GM19395 (cell line): ENCODE measurements at regions not wholly inside any gene's neighbourhood (a gene's known extent, or its start where the extent isn't known, plus 50 kb on each side); places are given as distances from the start of the nearest gene placed in this dataset.

Experiments
- ATAC-seq: cut with Tn5 transposase; IDR thresholded peaks from one replicate; pipeline ENCODE4 v1.9.1; 2021; ENCODE audit warnings: mild to moderate bottlenecking, moderate library complexity; ENCODE audit not compliant: unreplicated experiment

GRCh38 chr4:106471151-106471550 is 102.6 kb upstream of the GIMD1 start:
- no peak for ATAC-seq

GRCh38 chr4:106463622-106464021 is 95.0 kb upstream of the GIMD1 start:
- ATAC-seq = no peak

GRCh38 chr4:106454581-106454980 is 86.0 kb upstream of the GIMD1 start:
- ATAC-seq = no peak

- ATAC-seq = no peak
Measured at GRCh38 chr4:106454021-106454420, 85.4 kb upstream of the GIMD1 start.

GRCh38 chr4:106451091-106451490 is 82.5 kb upstream of the GIMD1 start:
- no peak for ATAC-seq

GRCh38 chr4:106450249-106450648 is 81.7 kb upstream of the GIMD1 start:
- ATAC-seq = no peak

GRCh38 chr4:106444557-106444956 is 76.0 kb upstream of the GIMD1 start:
- ATAC-seq = no peak

GRCh38 chr4:106430797-106431196 is 62.2 kb upstream of the GIMD1 start:
- ATAC-seq = no peak

- no peak for ATAC-seq
Measured at GRCh38 chr4:106429885-106430284, 61.3 kb upstream of the GIMD1 start.

- ATAC-seq = no peak
Measured at GRCh38 chr4:106426069-106426468, 57.5 kb upstream of the GIMD1 start.

GRCh38 chr4:106425576-106425975 is 57.0 kb upstream of the GIMD1 start:
- ATAC-seq = no peak

GRCh38 chr4:106424426-106424825 is 55.8 kb upstream of the GIMD1 start:
- ATAC-seq = no peak

- ATAC-seq = no peak
Measured at GRCh38 chr4:106423791-106424190, 55.2 kb upstream of the GIMD1 start.

- no peak for ATAC-seq
Measured at GRCh38 chr4:106422766-106423165, 54.2 kb upstream of the GIMD1 start.

- no peak for ATAC-seq
Measured at GRCh38 chr4:106421441-106422296, 53.1 kb upstream of the GIMD1 start.

- no peak for ATAC-seq
Measured at GRCh38 chr4:106418444-106418843, 49.9 kb upstream of the GIMD1 start.
